ENCODE measurements at regions not wholly inside any gene's neighbourhood (a gene's known extent, or its start where the extent isn't known, plus 50 kb on each side); places are given as distances from the start of the nearest gene placed in this dataset.

DNA sequence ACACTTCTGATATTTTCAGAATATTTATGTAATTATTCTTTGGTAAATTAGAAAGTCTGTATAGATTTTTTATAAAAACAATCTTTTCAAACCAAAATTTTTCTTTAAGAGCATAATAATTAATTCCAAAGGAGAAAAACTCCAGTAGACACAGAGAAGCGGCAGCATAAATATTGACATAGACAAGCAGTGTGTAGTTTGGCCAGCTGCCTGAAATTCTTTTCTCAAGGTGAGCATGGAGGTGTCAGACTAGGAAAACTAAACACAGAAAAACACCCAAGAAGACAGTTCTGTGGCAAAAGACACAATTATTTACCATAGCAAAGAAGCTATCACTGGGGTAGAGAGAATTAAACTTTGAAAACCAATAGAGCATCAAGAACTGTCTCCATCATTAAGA is 82.4 kb downstream of the KLF6 start:
- no peak overlapping the region for H3K4me3 Mint-ChIP-seq
- Histone ChIP-seq H2AFZ (replicated peaks) (no peak overlapping the region), H3K36me3 (no peaks in the 10 kb centered on the region), H3K27me3 (no peaks in the 10 kb centered on the region), H3K4me3 (no peak overlapping the region), H3F3A (ENCODE audit: low read depth) (no peaks in the 10 kb centered on the region), H3K27ac (no peak overlapping the region), H3K79me2 (ENCODE audit: low read depth) (no peaks in the 10 kb centered on the region), H4K20me1 (ENCODE audit: low read depth) (no peaks in the 10 kb centered on the region), H3K4me2 (no peak overlapping the region), H3K9ac (no peak overlapping the region), H3K9me3 (ENCODE audit: low read depth) (no peaks in the 10 kb centered on the region), H3K4me1 (no peaks in the 10 kb centered on the region)
- no peaks in the 10 kb centered on the region for H3K36me3 Mint-ChIP-seq
- no peak for DNase-seq (ENCODE audit: low spot score)
- peaks cover 7% of the 10 kb centered on the region for H3K27me3 Mint-ChIP-seq (ENCODE audit: insufficient read depth, low read depth)
- H3K27ac Mint-ChIP-seq: no peak overlapping the region
- TF ChIP-seq EZH2 (IDR thresholded peaks at IDR 0.05): no peak
- no peak for TF ChIP-seq EZH2phosphoT487 (IDR thresholded peaks at IDR 0.05)
- TF ChIP-seq CTCF (IDR thresholded peaks at IDR 0.05): no peak
- H3K4me1 Mint-ChIP-seq: peaks cover 5% of the 10 kb centered on the region
- no peaks in the 10 kb centered on the region for H3K9me3 Mint-ChIP-seq

DNA sequence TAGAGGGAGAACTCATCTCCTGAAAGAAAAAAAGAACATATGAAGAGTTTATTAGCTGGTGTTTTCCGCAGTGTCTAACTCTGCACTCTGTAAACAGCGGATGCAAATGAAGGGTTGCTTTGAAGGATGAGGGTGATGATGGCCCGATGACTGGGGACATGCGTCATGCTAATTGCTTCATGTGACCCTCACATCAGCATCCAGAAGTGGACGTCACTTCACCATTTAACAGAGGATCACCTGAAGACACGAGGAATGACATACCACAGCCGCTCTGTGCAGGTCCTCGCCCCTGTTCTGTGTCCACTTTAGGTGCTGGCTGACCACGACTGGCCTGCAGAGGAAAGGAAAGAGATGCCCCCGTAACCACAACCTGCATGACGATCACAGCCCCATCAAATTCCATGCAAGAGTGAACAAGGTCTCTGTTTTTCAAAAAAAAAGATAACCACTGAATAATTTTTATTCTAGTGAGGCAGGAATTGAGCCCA is 82.9 kb downstream of the KLF6 start:
- H3K36me3 Mint-ChIP-seq: no peaks in the 10 kb centered on the region
- no peak overlapping the region for H3K4me2 ChIP-seq
- no peaks in the 10 kb centered on the region for H3F3A ChIP-seq (ENCODE audit: low read depth)
- H3K4me3 ChIP-seq: no peak overlapping the region
- H3K27me3 ChIP-seq: no peaks in the 10 kb centered on the region
- H3K27ac ChIP-seq: no peak overlapping the region
- H3K9ac ChIP-seq: no peak overlapping the region
- H3K27me3 Mint-ChIP-seq (ENCODE audit: insufficient read depth, low read depth): peaks cover 8% of the 10 kb centered on the region
- H2AFZ ChIP-seq (replicated peaks): no peak overlapping the region
- H3K4me1 Mint-ChIP-seq: peaks cover 5% of the 10 kb centered on the region
- H3K27ac Mint-ChIP-seq: no peak overlapping the region
- H3K9me3 ChIP-seq (ENCODE audit: low read depth): no peaks in the 10 kb centered on the region
- H4K20me1 ChIP-seq (ENCODE audit: low read depth): no peaks in the 10 kb centered on the region
- TF ChIP-seq CTCF (IDR thresholded peaks at IDR 0.05): no peak
- no peak for TF ChIP-seq EZH2phosphoT487 (IDR thresholded peaks at IDR 0.05)
- TF ChIP-seq EZH2 (IDR thresholded peaks at IDR 0.05): no peak
- no peaks in the 10 kb centered on the region for H3K79me2 ChIP-seq (ENCODE audit: low read depth)
- H3K4me1 ChIP-seq: no peaks in the 10 kb centered on the region
- H3K9me3 Mint-ChIP-seq: peaks cover under 1% of the 10 kb centered on the region
- no peaks in the 10 kb centered on the region for H3K36me3 ChIP-seq
- DNase-seq (ENCODE audit: low spot score): no peak
- no peak overlapping the region for H3K4me3 Mint-ChIP-seq

GRCh38 chr10:3701491-3701890 is 83.5 kb downstream of the KLF6 start:
- no peak overlapping the region for H3K27ac Mint-ChIP-seq
- no peak overlapping the region for H2AFZ ChIP-seq (replicated peaks)

More at GRCh38 chr10:3701491-3701890, 83.5 kb downstream of the KLF6 start:
- no peaks in the 10 kb centered on the region for H3K36me3 ChIP-seq
- no peaks in the 10 kb centered on the region for H4K20me1 ChIP-seq (ENCODE audit: low read depth)
- no peaks in the 10 kb centered on the region for H3K27me3 ChIP-seq
- Mint-ChIP-seq H3K27me3 (ENCODE audit: insufficient read depth, low read depth) (peaks cover 8% of the 10 kb centered on the region), H3K9me3 (peaks cover 4% of the 10 kb centered on the region), H3K36me3 (no peaks in the 10 kb centered on the region), H3K4me1 (peaks cover 5% of the 10 kb centered on the region), H3K4me3 (no peak overlapping the region)
- H3K4me3 ChIP-seq: no peak overlapping the region
- DNase-seq (ENCODE audit: low spot score): no peak
- no peaks in the 10 kb centered on the region for H3K9me3 ChIP-seq (ENCODE audit: low read depth)
- no peak overlapping the region for H3K4me2 ChIP-seq
- H3K4me1 ChIP-seq: no peaks in the 10 kb centered on the region
- H3K79me2 ChIP-seq (ENCODE audit: low read depth): no peaks in the 10 kb centered on the region
- H3K9ac ChIP-seq: no peak overlapping the region
- TF ChIP-seq EZH2 (IDR thresholded peaks at IDR 0.05) (no peak), CTCF (IDR thresholded peaks at IDR 0.05) (no peak), EZH2phosphoT487 (IDR thresholded peaks at IDR 0.05) (no peak)
- H3F3A ChIP-seq (ENCODE audit: low read depth): no peaks in the 10 kb centered on the region
- H3K27ac ChIP-seq: no peak overlapping the region

Measured in neural progenitor cell (in vitro differentiated cells).